Panc1 (cell line): ENCODE measurements at regions not wholly inside any gene's neighbourhood (a gene's known extent, or its start where the extent isn't known, plus 50 kb on each side); places are given as distances from the start of the nearest gene placed in this dataset.

Experiments
- POLR2AphosphoS5 ChIP-seq: IDR thresholded peaks from 2 replicates; pipeline ENCODE4 v1.6.1; 2012; ENCODE audit warnings: mild to moderate bottlenecking, low read depth, low read length, moderate library complexity
- TF ChIP-seq, protein P1 (sequence below): fragments of 450-650 bp; IDR thresholded peaks from 2 replicates; pipeline ENCODE4 v1.5.1; 2017; ENCODE audit warnings: mild to moderate bottlenecking

DNA sequence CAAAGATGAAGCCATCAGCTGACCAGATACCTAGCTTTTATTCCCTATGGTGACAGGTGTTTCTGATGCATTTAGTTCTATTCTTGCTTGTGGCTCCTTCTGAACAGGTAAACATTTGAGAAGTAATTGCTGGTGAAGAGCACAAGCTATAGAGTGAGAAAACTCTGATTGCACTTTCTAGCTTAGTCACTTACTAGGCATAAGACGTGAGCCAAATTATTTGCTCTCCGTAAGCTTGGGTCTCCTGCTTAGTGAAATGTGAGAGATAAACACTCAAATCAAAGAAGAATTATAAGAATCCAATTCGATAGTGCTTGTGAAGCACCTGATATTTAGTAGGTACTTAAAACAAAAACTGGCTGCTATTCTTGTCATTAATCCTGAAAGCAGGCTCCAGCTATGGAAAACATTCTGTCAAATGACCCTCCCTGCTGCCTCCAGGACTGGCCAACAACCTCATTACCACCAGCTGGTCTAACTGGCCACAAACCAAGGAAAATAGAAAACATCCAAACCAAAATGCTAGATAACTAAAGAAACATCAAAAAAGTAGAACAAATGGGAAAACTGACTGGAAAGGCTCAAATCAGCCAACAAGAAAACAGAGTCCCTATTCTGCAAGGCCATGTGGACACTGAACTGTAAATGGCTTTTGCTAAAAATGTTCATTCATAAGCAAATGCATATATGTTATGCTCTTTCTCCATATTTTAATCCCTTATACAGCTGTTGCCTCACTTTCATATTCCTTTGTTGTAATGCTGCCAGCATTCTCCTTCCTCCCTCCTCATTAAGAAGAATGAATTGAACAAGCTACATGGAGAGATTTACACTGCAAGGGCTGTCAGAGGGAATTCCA is 616.1 kb downstream of the DTWD2 start:
- TF ChIP-seq, protein P1, sequence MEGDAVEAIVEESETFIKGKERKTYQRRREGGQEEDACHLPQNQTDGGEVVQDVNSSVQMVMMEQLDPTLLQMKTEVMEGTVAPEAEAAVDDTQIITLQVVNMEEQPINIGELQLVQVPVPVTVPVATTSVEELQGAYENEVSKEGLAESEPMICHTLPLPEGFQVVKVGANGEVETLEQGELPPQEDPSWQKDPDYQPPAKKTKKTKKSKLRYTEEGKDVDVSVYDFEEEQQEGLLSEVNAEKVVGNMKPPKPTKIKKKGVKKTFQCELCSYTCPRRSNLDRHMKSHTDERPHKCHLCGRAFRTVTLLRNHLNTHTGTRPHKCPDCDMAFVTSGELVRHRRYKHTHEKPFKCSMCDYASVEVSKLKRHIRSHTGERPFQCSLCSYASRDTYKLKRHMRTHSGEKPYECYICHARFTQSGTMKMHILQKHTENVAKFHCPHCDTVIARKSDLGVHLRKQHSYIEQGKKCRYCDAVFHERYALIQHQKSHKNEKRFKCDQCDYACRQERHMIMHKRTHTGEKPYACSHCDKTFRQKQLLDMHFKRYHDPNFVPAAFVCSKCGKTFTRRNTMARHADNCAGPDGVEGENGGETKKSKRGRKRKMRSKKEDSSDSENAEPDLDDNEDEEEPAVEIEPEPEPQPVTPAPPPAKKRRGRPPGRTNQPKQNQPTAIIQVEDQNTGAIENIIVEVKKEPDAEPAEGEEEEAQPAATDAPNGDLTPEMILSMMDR: no peak
- TF ChIP-seq POLR2AphosphoS5: no peak
